Astrocyte of the spinal cord (primary cell): ENCODE measurements at regions not wholly inside any gene's neighbourhood (a gene's known extent, or its start where the extent isn't known, plus 50 kb on each side); places are given as distances from the start of the nearest gene placed in this dataset.
"Not testable (repeated sequence)": the region's sequence is repeated elsewhere in the genome, so short reads cannot be mapped to it uniquely, and the experiment has no call there.

Source experiments
- DNase-seq: peaks from one replicate; pipeline ENCODE4 v3.0.0; 2011; ENCODE audit warnings: low read depth, low spot score
- H3K4me3 ChIP-seq: 2 replicates; pipeline ENCODE4 v1.5.1; 2011; ENCODE audit warnings: low read depth, mild to moderate bottlenecking, low read length, moderate library complexity
- CTCF ChIP-seq: IDR thresholded peaks from 2 replicates; pipeline ENCODE4 v1.5.1; 2012; ENCODE audit warnings: low read depth, mild to moderate bottlenecking, low read length, inconsistent platforms
- in situ Hi-C: cut with HindIII; loops from 2 replicates; pipeline ENCODE4 v1.10.0; 2017; ENCODE audit warnings: low sequenced_read_pairs

DNA sequence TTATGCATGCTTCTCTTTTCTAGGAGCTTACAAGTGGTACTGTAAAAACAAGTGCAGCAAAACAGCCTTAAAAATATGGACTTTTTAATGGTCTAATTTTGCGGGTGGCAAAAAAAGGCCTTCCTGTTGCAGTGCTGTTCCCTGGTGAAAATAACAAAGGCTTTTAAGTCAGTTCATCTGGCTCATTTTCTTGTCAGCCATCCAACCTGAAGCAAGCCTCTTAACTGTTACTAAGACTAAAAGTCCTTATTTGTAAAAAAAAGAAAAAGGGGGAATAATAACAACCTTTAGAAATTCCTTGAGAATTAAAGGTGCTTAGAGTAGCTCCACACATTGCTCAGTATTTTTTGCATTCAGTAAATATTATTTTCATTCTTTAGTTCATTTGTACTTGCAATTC, 200.5 kb upstream of the CHORDC1 start:
- TF ChIP-seq CTCF: no peak
- in situ Hi-C loops: no loop called here
- no peak for DNase-seq
- no peak overlapping the region for H3K4me3 ChIP-seq

DNA sequence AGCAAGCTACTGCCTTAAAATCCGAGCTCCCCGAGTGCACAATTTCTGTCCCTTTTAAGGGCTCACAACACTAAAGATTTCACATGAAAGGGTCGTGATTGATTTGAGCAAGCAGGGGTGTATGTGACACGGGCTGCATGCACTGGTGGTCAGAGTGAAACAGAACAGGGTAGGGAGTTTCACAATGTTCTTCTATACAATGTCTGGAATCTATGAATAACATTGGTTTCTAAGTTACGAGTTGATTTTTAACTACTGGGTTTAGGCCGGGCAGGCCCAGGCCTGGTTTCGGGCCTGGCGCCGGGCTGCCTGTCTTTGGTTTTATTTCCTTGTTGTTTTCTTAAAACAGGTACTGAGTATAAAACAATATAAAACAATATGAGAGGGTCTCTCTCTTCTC, 199.9 kb upstream of the CHORDC1 start:
- in situ Hi-C loops, DNase-seq: not testable (repeated sequence)

DNA sequence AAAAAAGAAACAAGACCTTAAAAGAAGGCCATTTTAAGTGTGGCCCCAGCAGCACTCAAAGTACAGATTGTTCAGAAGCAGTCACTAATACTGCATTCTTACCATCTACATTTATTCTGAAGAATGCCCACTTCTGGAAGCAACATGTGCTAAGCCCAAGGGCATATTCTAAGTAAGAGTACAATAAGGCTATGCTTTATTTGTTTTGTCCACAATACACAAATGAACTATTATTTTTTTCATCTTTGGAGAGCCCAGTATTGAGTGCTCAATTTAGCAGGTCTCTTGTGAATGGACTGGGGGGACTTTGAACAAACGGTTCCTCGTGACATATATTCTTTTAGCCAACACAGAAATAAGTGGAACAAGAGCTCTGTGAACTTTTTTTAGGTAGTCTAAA, 191.4 kb upstream of the CHORDC1 start:
- DNase-seq: no peak
- no peak overlapping the region for H3K4me3 ChIP-seq
- in situ Hi-C loops: no loop called here
- TF ChIP-seq CTCF: no peak

More for the DNA sequence above, 199.9 kb upstream of the CHORDC1 start:
- H3K4me3 ChIP-seq: not testable (repeated sequence)

- H3K4me3 ChIP-seq: no peak overlapping the region
- in situ Hi-C loops: no loop called here
- no peak for TF ChIP-seq CTCF
- no peak for DNase-seq
Observed at GRCh38 chr11:90407350-90407749, 184.5 kb upstream of the CHORDC1 start.

DNA sequence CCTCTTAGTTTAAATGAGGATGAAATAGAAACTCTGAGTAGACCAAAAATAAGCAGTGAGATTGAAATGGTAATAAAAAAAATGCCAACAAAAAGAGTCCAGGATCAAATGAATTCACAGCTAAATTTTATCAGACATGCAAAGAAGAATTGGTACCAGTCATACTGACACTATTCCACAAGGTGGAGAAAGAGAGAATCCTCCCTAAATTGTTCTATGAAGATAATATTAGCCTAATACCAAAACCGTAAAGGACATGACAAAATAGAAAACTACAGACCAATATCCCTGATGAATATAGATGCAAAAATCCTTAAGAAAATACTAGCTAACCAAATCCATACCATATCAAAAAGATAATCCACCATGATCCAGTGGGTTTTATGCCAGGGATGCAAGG, 169.8 kb upstream of the CHORDC1 start:
- in situ Hi-C loops: no loop called here
- DNase-seq: no peak
- no peak overlapping the region for H3K4me3 ChIP-seq
- no peak for TF ChIP-seq CTCF

DNA sequence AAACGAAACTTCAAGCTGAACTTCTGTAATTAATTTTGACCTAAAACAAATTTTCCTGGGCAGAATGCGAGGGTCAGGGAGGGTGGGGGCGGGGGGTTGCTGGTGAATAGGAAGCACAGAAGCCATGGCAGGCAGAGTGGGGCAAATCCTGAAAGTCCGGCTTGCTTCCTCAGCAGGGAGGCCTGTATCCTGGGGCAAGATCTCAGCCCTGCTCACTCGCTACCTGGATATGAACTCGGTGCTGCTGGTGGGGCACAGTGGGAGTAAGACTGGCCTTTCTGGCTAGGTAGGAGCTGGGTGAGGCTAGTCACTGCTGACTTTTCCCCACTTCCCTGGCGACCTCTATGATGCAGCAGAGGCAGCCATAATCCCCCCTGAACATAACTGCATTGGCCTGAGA, 168.9 kb upstream of the CHORDC1 start:
- in situ Hi-C loops: no loop called here
- no peak for DNase-seq
- TF ChIP-seq CTCF: no peak
- no peak overlapping the region for H3K4me3 ChIP-seq

GRCh38 chr11:90380206-90380605, 157.4 kb upstream of the CHORDC1 start:
- no peak overlapping the region for H3K4me3 ChIP-seq
- in situ Hi-C loops: no loop called here
- DNase-seq: no peak

More at GRCh38 chr11:90380206-90380605, 157.4 kb upstream of the CHORDC1 start:
- no peak for TF ChIP-seq CTCF
